ENCODE measurements at regions not wholly inside any gene's neighbourhood (a gene's known extent, or its start where the extent isn't known, plus 50 kb on each side); places are given as distances from the start of the nearest gene placed in this dataset.

GRCh38 chr3:44098656-44099415 is 142.8 kb upstream of the TOPAZ1 start:
- Histone ChIP-seq H3K23ac (ENCODE audit: low read depth, low read length) (no peak overlapping the region), H2BK5ac (ENCODE audit: low read depth, low read length, poor library complexity, severe bottlenecking) (no peak overlapping the region), H2AK9ac (replicated peaks; ENCODE audit: low read depth, low read length, poor library complexity) (no peak overlapping the region), H3K27me3 (ENCODE audit: control insufficient read depth, insufficient read depth, low read length) (peaks cover 3% of the 10 kb centered on the region), H3K79me1 (ENCODE audit: low read depth in 1 of 2, low read length in 2 of 2) (no peaks in the 10 kb centered on the region), H3K4ac (ENCODE audit: low read depth, low read length) (no peak overlapping the region), H3K9me1 (ENCODE audit: insufficient read depth, low read length) (no peaks in the 10 kb centered on the region), H3K4me2 (ENCODE audit: low read depth, low read length) (no peak overlapping the region), H4K8ac (ENCODE audit: low read depth in 2 of 2, low read length in 2 of 2) (no peak overlapping the region), H3K9ac (ENCODE audit: low read depth, low read length) (no peak overlapping the region), H2AK5ac (ENCODE audit: low read depth, low read length) (no peak overlapping the region), H3K18ac (ENCODE audit: low read depth, low read length) (no peak overlapping the region), H2AFZ (replicated peaks; ENCODE audit: low read length, poor library complexity) (no peak overlapping the region), H2BK120ac (ENCODE audit: low read depth, low read length) (no peak overlapping the region), H3K27ac (ENCODE audit: insufficient read depth, low read length) (no peak overlapping the region), H4K5ac (ENCODE audit: low read depth, low read length) (no peak overlapping the region), H2BK15ac (ENCODE audit: low read depth, low read length) (no peak overlapping the region), H4K20me1 (ENCODE audit: insufficient read depth, low read length) (no peaks in the 10 kb centered on the region), H4K91ac (ENCODE audit: insufficient read depth, low read depth, low read length) (no peak overlapping the region), H3K4me1 (ENCODE audit: control insufficient read depth, insufficient read depth, low read length) (no peaks in the 10 kb centered on the region), H3K9me3 (ENCODE audit: control insufficient read depth, insufficient read depth, low read length) (no peaks in the 10 kb centered on the region), H2BK20ac (ENCODE audit: low read depth, low read length) (no peak overlapping the region), H3K14ac (replicated peaks; ENCODE audit: low read depth, low read length) (no peak overlapping the region), H3K56ac (ENCODE audit: extremely low read depth, insufficient read depth, low read length) (no peak overlapping the region), H3K36me3 (ENCODE audit: control insufficient read depth, insufficient read depth, low read length) (no peaks in the 10 kb centered on the region), H3K4me3 (ENCODE audit: insufficient read depth, low read depth, low read length) (no peak overlapping the region)
- WGBS, 2 experiments (ENCODE audit: extremely low coverage in 2 of 2, insufficient read length in 1 of 2), result 85% methylated on average over 3 of the region's 12 CpGs; no CpG with 5 or more reads in 1 of the 2 experiments
- ATAC-seq (ENCODE audit: low read depth) (no peak), DNase-seq (no peak)
- ChIA-PET POLR2A (ENCODE audit: unreplicated experiment) (no interaction called here), CTCF (no interaction called here)
- in situ Hi-C loops (cut with MboI; ENCODE audit: low sequenced_read_pairs) (no loop called here), dilution Hi-C loops (cut with HindIII; ENCODE audit: low sequenced_read_pairs, unreplicated experiment) (no loop called here), intact Hi-C loops (cut with micrococcal nuclease) (no loop called here)
- TF ChIP-seq RFX5 (IDR thresholded peaks at IDR 0.05; ENCODE audit: low read depth, low read length) (no peak), NFE2L2 (IDR thresholded peaks at IDR 0.05; ENCODE audit: low read depth, low read length) (no peak)
- no TSS peak for BruUV-seq (replicated peaks)

Data from IMR-90 (cell line).